Germinal center (tissue), 1 donor: ENCODE measurements at regions not wholly inside any gene's neighbourhood (a gene's known extent, or its start where the extent isn't known, plus 50 kb on each side); places are given as distances from the start of the nearest gene placed in this dataset.

Experiments
- DNase-seq: peaks from one replicate; pipeline ENCODE4 v3.0.0; 2012; ENCODE audit warnings: mixed read lengths, low spot score

- no peak for DNase-seq
Measured at GRCh38 chr13:33711436-33711835, 106.5 kb upstream of the RFC3 start.

- DNase-seq = no peak
Measured at GRCh38 chr13:33717775-33718174, 100.2 kb upstream of the RFC3 start.

GRCh38 chr13:33721724-33722123 is 96.2 kb upstream of the RFC3 start:
- DNase-seq = no peak

GRCh38 chr13:33722216-33722915 is 95.6 kb upstream of the RFC3 start:
- no peak for DNase-seq

GRCh38 chr13:33723365-33723764 is 94.6 kb upstream of the RFC3 start:
- DNase-seq = no peak

- peak; percentile 79 for DNase-seq
Measured at GRCh38 chr13:33723772-33724435, 94.0 kb upstream of the RFC3 start.

DNA sequence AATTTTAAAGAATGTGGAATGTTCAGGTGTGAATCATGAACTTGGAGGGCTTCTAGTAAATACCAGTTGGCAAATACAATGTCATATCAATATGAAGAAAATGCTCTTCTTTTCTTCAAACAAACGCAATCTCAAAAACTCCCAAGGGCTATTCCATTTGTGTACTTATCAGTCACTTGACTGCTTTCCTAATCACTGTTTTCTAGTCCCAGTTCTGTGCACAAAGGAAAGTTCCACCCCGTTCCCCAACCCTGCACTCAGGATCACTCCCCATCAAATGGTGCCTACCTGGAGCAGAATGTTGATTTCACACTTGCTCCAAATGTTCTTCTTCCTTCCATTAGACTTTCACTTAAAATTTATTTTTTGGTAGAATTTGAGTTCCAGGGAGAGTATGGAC is 92.6 kb upstream of the RFC3 start:
- DNase-seq = no peak

- no peak for DNase-seq
Measured at GRCh38 chr13:33727297-33728083, 90.5 kb upstream of the RFC3 start.

- no peak for DNase-seq
Measured at GRCh38 chr13:33728271-33729037, 89.5 kb upstream of the RFC3 start.

DNA sequence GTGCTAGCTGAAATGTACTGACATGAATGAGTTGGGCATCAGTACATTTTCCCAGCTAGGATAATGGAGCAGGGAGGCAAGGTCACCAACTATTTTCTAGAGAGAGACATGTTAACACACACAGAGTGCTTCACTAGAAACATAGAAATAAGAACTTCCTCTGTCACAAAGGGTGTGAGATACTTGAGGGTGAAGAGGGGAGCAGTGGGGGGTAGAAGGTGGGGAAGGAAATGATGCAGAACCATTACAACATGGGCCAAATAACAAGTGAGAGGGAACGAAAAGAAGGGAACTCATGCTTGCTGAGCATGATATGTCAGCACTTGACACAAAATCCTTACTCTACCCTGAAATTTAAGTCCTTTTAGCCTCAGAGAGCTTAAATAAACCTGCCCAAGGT is 87.8 kb upstream of the RFC3 start:
- DNase-seq = no peak

- DNase-seq = no peak
Measured at GRCh38 chr13:33730619-33731018, 87.3 kb upstream of the RFC3 start.

DNA sequence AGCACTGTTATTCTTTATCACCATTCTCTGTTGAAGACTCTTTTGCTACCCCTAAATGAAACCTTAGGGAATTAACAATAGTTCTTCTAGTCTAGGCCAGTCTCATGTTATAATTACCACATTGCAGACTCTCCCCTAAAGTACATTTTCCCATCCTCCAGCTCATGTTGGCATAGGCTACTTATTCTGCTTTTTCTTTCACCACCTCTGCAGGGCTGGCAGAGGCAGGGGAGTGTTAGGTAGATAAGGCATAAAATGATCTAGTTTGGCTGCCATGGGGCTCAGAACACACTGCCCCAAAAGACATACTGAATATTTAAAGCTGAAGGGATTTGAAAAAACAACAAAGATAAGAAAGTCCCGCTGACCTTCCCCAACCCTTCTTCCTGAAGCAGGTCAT is 82.7 kb upstream of the RFC3 start:
- DNase-seq = no peak

DNA sequence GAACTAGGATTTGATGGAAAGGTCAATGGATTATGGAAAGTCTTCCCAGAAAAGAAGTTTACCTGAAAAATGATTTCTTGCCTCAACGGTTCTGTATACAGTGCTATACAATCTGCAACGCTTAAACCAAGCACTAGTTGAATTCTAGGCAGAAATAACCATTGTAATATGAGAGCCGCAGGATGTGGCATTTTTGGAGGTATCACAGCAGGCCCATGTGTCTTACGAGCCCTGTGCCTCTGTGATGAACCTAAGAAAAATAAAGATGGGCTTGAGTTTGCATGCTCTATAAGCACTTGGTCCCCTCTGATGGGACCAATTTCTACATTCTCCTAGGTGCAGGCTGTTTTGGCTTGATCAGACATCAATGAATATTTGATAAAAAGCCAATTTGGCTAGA is 78.7 kb upstream of the RFC3 start:
- no peak for DNase-seq

DNA sequence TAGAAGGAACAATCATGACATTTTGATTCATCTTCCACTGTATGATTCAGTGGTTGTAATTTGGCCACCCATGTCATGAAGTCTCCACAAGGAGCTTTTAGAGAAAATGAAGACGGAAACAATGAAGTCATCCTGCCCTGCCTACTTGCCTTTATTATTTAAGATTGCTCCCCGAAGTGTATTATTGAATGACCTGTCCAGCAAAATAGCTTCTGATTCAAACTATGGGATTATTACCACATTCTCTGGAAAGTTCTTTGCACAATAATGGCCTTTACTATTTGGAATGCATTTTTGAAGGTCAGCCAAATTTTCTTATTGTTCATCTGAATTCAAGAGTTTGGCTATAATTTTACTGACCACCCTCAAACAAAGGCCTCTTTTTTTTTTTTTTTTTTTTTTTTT is 77.8 kb upstream of the RFC3 start:
- no peak for DNase-seq

DNA sequence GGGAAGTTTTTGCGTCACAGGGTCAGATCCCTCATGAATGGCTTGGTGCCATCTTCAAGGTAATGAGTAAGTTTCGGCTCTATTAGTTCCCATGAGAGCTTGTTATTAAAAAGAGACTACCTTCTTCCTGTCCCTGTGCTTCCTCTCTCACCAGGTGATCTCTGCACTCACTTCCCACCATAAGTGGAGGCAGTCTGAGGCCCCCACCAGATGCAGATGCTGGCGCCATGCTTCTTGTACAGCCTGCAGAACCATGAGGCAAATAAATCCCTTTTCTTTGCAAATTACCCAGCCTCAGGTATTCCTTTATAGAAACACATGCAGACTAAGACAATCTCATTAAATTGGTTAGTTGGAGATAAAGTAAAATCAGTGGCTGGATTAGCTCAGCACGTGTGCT is 75.6 kb upstream of the RFC3 start:
- no peak for DNase-seq

GRCh38 chr13:33743438-33744368 is 74.2 kb upstream of the RFC3 start:
- DNase-seq = no peak

- no peak for DNase-seq
Measured at GRCh38 chr13:33744589-33745369, 73.2 kb upstream of the RFC3 start.

GRCh38 chr13:33745370-33746324 is 72.3 kb upstream of the RFC3 start:
- peak; percentile 68 for DNase-seq

- DNase-seq = no peak
Measured at GRCh38 chr13:33746867-33747266, 71.1 kb upstream of the RFC3 start.
